Left colon (tissue), 2 donors: ENCODE measurements at regions not wholly inside any gene's neighbourhood (a gene's known extent, or its start where the extent isn't known, plus 50 kb on each side); places are given as distances from the start of the nearest gene placed in this dataset.
"Not testable (repeated sequence)": the region's sequence is repeated elsewhere in the genome, so short reads cannot be mapped to it uniquely, and the experiment has no call there.

ENCODE experiments used
- ATAC-seq: fragments of 200-7000 bp; cut with Tn5 transposase; one replicate; pipeline ENCODE4 v1.9.1; 2020; ENCODE audit warnings: mild to moderate bottlenecking, moderate library complexity
- DNase-seq, 2 donors: peaks; one replicate each; pipeline ENCODE4 v3.0.0-alpha.2; 2020
- intact Hi-C, 2 donors: fragments of 100-400 bp; cut with DNase I in 1 of 2; cut with micrococcal nuclease in 1 of 2; formaldehyde crosslinking; loops; one replicate each; pipeline versions ENCODE4 v1.11.2 to v1.14.0; 2022; cut with DNase I, micrococcal nuclease
- donor health status: DM: no; HTN: no; CAD: no.
- donor health status: DM: yes; HTN: yes; CAD: no.

DNA sequence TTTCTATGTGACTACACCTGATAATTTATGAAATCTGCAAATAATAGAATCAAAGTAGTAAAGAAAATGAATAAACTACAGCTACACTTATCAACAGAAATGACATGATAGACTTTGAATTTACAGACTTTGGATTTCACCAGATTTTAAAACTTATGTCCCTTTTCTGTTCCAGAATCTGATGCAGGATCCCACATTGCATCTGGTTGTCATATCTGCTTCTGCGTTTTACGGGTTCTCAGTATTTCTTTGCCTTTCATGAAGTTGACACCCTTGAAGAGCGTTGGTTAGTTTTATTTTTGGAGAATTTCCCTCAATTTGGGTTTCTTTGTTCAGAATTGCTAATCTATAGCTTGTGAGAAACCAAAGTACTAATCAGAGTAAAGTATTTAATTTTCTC lies 174.9 kb upstream of the ADCY2 start:
- intact Hi-C loops, result no loop called here
- DNase-seq (no peak), ATAC-seq (no peak)

DNA sequence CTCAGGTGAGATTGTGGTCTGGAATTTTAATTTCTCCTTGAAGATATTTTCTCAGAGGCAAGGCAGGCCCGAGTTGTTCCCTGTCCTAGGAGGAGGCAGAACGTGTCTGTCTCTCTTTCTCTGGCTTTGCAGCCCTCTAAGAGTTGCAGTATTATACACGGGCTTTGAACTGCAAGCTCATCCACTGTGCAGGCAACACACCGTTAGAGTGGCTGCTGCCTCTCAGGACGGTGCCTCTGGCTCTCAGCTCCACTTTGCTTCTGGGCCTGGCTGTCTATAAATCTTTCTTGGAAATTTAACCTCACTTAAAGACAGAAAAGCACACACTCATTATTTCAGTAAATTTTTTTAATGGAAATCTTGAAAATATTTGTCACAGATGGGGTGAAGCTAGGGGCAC lies 170.1 kb upstream of the ADCY2 start:
- intact Hi-C loops, result no loop called here
- ATAC-seq (no peak), DNase-seq (no peak)

DNA sequence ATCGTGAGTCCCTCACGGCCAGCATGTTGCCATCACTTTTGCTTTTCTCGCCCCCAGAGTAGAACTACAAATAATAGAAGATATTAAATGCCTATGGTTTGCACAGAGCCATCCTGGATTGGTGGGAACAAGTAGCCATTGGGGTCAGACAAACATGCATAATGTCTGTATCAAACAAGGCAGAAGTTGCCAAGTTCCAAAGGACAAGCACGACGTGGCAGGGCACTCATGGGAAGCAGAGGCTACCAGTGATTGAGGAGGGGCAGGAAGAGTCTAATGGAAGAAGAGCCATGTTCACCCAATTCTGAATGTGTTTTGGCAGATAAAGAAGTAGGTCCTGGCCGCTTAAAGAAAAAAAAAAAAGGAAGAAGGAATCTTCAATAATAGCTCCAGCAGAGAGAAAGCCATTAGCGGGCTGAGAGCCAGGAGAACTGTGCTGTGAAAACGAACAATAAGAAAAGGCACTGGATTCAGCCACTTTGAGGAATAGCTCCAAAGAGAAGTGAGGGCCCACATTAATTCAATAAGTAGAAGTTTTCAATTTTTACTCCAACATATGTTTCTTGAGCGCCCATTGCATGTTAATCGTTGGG lies 153.7 kb upstream of the ADCY2 start:
- intact Hi-C loops, result no loop called here
- ATAC-seq, result no peak
- DNase-seq, result no peak

DNA sequence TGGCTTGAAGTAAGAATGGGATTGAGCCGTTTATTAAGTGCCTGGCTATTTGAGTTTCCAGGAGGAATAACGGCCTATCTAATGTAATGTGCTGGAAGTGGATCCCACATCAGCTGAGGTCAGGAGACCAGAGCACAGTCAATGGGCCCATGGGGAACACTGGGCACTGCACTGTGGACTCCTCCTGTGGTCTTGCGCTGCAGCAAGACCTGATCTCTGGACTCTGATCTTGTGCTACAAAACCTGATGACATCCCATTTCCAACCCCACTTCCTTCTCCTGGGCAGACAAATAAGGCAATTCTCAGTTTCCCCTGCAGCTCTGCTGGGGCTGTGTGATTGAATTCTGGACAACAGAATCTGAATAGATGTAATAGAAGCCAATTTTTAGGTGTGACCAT lies 151.7 kb upstream of the ADCY2 start:
- ATAC-seq, result no peak
- no peak for DNase-seq

DNA sequence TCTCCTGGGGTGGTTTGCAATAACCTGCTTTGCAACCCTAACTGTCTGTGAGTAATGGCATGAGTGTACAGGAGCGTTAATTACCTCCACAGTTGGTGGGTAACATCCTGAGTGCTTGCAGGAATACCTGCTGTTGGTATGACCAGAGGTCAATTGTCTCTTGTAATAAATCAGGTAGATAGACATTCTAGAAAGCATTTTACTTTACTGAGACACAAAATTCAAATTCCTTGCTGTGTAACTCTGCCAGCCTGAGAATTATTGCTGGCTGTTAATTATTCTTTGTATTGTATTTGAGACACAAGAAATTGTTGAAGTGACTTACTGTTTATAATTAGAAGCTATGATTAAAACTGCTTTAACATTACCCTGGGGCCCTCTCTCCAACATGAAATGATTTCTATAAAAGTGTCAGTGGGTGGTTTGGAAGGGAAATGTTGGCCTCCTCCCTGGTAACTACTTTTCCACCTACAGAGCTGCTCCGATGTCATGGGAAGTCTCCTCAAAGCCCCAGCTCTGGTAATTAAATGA lies 150.8 kb upstream of the ADCY2 start:
- intact Hi-C loops, result no loop called here
- ATAC-seq (no peak), DNase-seq (no peak)

More for the DNA sequence above, 151.7 kb upstream of the ADCY2 start:
- intact Hi-C loops, result no loop called here

DNA sequence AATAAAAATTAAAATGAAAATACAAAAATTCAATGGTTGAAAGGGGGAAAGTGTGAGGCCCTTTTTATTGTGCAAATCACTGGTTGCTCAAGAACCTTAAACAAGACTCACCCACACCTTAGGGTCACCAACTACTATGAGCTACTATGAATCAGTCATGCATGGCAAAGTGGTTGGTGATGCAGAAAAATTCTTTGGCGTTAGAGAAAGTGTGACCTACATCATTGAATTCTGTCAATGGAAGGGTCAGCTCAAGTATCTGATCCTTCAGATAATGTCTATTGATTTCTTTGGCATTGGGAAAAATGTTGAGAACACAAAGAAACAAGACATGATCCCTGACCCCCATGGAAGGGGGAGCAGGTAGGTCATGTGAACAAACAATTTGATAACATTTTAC lies 149.7 kb upstream of the ADCY2 start:
- intact Hi-C loops, result no loop called here
- ATAC-seq (no peak), DNase-seq (no peak)

DNA sequence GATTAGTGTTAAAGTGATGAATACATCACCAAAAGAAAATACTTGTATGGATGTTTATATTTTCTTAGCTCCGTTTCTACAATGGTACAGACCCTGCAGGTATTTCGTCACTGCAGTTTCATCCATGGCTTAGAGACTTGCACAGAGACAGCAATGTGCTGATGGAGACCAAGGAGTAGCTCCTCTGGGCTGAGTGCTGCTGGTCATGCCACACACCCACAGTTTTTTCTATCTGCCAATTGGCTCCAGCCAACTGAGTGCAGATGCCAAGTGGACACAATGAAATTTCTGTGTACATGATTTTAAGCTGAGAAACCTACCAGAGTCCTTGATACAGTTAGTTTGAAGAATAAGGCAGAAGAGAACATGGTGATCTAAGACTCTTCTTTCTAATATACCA lies 145.9 kb upstream of the ADCY2 start:
- intact Hi-C loops, result no loop called here

DNA sequence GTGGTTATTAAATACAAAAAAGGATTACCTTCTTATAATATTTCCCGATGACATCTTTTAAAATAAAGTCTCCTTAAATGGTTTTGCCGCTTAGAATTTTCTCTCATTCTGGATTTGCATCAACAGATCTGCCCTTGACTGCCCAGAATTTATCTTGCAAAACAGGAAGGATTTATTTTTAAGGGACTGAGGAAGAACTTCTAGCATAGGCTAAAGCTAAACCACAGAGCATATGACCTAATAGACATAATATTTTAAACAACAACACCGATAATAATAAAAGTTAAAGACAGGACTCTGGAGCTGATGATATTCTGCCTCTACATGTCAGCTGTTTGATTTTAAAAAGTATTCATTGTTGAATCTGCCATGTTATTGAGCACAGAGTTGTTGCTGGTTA lies 145.3 kb upstream of the ADCY2 start:
- DNase-seq (no peak), ATAC-seq (no peak)
- intact Hi-C loops, result no loop called here

More for the DNA sequence above, 145.9 kb upstream of the ADCY2 start:
- DNase-seq (no peak), ATAC-seq (no peak)

DNA sequence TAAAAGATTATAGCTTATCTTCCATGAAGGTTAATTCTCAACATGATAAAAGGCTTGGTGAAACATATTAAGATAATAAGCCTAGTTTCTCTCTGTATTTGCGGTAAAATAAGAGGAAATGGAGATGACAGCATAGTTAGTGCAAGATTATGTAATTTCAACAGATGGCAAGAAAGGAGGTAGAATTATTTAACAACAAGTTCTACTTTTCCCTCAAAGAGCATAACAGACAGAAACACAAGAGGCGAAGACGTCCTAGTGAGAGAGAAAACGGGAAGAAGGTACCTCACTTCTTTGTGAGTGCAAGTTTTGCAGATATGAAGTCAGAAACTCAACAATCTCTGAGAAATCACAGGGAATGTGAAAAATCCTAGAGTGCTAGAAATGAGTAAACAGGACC lies 144.8 kb upstream of the ADCY2 start:
- DNase-seq (no peak), ATAC-seq (no peak)
- intact Hi-C loops, result no loop called here

DNA sequence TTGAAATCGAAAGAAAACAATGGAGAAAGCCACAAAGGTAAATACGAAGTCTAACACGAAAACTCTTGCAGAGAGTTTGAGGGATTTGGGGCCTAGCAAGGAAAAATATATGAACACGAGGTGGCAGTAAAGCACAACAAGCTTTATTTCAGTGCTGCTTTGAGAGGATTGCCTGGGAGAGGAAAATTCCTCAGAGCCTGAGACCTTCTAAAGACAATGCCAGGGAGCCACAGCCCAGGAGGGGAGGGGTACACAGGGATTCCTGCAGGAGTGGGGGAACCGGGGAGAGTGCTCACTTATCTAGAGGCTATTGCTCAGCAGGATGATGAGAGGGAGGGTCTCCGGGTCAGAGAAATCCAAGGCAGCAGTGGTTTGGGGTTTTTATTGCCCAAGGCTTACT lies 134.9 kb upstream of the ADCY2 start:
- peak in 1 of 2 donors; percentile 9 for DNase-seq
- intact Hi-C loops, result no loop called here
- ATAC-seq, result peak; percentile 79

DNA sequence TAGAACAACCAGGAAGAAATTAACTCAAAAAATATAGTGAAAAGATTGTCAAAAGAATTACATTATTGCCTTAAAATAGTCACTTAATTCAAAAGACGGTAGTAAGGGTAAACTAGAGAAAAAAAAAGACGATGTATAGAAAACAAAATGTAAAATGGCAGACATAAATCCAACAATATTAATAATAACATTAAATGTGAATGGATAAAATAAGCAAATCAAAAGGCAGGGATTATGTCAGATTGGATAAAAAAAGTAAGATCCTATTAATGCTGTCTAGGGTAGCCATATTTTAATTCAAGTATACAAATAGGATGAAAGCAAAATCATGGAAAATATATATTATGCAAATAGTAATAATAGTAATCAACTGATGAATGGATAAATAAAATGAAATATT lies 134.0 kb upstream of the ADCY2 start:
- DNase-seq (no peak), ATAC-seq (no peak)
- intact Hi-C loops, result no loop called here

DNA sequence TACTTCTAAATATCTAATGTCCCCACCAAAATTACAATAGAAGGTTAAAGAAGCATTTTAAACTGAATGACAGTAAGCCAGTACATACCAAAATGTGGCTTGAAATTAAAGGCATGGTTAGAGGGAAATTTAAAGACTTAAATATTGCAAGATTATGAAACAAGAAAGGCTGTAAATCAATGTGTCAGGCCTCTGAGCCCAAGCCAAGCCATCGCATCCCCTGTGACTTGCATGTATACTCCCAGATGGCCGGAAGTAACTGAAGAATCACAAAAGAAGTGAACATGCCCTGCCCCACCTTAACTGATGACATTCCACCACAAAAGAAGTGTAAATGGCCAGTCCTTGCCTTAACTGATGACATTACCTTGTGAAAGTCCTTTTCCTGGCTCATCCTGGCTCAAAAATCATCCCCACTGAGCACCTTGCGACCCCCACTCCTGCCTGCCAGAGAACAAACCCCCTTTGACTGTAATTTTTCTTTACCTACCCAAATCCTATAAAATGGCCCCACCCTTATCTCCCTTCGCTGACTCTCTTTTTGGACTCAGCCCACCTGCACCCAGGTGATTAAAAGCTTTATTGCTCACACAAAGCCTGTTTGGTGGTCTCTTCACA lies 132.4 kb upstream of the ADCY2 start:
- intact Hi-C loops, ATAC-seq, DNase-seq: not testable (repeated sequence)

DNA sequence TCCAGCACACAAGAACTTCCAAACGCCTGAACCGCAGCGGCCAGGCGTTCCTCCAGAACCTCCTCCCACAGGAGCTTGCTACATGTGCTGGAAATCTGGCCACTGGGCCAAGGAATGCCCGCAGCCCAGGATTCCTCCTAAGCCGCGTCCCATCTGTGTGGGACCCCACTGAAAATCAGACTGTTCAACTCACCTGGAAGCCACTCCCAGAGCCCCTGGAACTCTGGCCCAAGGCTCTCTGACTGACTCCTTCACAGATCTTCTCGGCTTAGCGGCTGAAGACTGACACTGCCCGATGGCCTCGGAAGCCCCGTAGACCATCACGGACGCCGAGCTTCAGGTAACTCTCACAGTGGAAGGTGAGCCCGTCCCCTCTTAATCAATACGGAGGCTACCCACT lies 130.2 kb upstream of the ADCY2 start:
- intact Hi-C loops, result not testable (repeated sequence)

DNA sequence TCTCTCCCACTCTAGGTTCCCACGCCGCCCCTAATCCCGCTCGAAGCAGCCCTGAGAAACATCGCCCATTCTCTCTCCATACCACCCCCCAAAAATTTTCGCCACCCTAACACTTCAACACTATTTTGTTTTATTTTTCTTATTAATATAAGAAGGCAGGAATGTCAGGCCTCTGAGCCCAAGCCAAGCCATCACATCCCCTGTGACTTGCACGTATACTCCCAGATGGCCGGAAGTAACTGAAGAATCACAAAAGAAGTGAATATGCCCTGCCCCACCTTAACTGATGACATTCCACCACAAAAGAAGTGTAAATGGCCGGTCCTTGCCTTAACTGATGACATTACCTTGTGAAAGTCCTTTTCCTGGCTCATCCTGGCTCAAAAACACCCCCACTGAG lies 127.2 kb upstream of the ADCY2 start:
- DNase-seq, ATAC-seq, intact Hi-C loops: not testable (repeated sequence)

More for the DNA sequence above, 130.2 kb upstream of the ADCY2 start:
- not testable (repeated sequence) for DNase-seq, ATAC-seq

DNA sequence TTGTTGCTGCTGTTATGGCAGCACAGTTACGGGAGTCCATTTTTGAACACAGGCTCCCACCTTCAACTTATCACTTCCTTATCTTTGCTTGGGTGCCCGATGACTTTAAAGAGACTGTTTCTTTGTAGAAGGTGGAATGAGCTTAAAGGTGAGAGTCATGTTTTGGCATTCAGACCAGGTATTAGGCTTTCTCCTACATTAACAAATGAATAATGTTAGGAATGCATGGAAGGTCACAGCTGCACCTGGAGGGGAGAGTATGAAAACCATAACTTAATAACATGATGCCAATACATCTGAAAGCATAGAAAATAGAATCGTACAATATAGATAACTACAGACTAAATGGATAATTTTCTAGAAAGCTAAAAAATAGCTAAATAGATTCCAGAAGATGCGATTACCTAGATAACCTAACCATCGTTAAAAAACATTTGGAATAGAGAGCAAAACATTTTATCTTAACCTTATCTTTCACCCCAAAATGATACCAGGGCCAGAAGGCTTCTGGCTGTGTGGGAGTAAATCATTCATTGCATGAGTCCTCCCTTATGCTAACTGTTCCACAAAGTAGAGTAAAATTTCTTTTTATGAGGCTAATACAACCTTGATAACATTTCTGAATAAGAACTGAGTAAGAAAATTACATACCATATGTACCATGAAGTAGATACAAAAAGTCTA lies 126.2 kb upstream of the ADCY2 start:
- intact Hi-C loops, result no loop called here
- no peak for DNase-seq
- ATAC-seq, result no peak

DNA sequence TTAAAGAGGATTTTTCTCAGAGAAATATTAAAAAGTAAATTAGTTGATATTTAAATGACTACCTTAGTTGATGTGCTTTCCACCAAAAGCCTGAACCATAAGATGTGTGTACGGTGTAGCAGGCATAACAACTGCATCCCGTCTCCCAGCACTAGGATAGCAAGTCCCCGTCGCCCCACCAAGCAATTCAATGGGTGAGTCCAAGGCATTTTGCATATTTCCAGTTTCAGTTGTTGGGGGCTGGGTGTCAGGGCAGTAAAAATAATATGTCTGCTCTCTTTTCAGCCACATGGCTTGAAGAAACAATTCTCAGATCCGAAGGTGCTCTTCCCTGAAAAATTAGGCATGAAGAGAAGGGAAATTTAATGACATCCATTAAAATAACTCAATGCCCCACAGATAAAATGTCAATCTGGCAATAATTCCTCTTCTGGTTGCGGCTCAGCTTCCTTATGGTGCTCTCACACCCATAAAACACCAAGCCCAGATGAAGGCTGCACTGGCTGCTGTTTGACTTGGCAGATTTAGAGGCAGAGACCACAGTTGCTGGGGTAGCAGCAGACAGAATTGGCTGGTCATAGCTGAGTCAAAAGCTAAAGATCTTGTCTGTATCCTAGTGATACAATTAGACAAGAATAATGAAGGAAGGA lies 124.4 kb upstream of the ADCY2 start:
- intact Hi-C loops, result no loop called here
- peak in 1 of 2 donors; percentile 13 for DNase-seq
- ATAC-seq, result peak; percentile 90

DNA sequence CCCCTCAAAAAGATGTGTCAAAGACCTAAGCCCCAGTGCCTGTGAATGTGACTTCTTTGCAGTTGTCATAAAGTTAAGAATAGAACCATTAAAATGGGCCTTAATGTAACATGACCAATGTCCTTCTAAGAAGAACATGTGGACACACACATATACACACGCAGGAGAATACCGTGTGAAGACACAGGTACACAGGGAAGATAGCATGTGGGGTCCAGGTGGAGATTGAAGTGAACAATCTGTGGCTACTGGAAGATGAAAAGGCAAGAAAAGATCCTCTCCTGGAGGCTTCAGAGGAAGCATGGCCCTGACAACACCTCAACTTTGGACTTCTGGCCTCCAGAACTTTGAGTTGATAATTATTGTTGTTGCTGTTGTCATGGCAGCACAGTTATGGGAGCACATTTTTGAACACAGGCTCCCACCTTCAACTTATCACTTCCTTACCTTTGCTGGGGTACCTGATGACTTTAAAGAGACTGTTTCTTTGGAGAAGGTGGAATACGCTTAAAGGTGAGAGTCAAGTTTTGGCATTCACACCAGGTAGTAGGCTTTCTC lies 123.5 kb upstream of the ADCY2 start:
- DNase-seq (no peak), ATAC-seq (no peak)
- intact Hi-C loops, result no loop called here

DNA sequence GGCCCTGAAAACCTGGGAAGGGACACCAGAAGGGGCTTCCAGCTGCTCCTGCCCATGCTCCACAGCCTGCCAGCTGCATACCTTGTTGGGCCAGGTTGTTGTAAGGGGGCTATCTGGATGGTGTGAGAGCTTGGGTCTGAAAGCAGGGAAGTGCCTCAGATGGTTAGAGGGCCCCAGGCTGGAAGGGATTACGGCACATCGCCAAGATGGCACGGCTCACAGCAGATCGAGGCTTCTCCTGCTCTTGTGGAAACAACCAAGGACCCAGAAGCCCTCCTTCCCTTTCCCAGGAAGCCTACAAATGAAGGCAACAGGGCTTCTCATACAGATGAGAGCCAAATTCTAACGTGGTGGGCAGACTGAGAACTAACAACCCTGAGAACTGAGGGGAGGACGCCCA lies 121.7 kb upstream of the ADCY2 start:
- no peak for DNase-seq
- intact Hi-C loops, result no loop called here
- ATAC-seq, result no peak

DNA sequence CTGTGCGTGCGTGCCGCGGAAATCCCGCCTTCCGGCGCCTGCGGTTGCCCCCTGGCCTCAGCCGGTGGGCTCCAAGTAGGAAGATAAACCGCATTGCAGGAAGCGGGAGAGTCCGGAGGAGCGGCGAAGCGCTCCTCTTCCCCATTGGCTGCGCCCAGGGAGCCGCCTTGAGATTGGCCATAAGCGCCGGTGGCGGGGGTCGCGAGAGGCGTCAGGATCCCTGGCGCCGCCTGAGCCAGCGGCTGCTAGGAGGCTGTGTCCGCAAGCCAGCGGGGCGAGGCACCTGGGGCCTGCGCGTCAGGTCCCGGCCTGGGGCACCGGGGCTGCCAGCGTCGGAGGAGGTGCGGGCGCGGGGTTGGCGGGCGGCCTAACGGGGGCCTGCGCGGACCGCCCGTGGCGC lies 106.3 kb upstream of the ADCY2 start:
- DNase-seq, intact Hi-C loops, ATAC-seq: not testable (repeated sequence)
